CD4-positive, CD25-positive, alpha-beta regulatory T cell (primary cell): ENCODE measurements at regions not wholly inside any gene's neighbourhood (a gene's known extent, or its start where the extent isn't known, plus 50 kb on each side); places are given as distances from the start of the nearest gene placed in this dataset.

Source experiments
- ATAC-seq, 2 donors: fragments of 150-1000 bp; cut with Tn5 transposase; one replicate each; pipeline ENCODE4 v1.10.0; 2021; ENCODE audit warnings: low read depth in 2 of 2, moderate number of reproducible peaks in 2 of 2, moderate library complexity in 1 of 2
- DNase-seq, 3 donors: peaks; one replicate each; pipeline versions ENCODE4 v3.0.0 to v3.0.0-alpha.2; 2012 to 2022; ENCODE audit warnings: mixed read lengths in 1 of 3
- H3K27ac ChIP-seq: one replicate; pipeline ENCODE4 v1.7.0; 2013; ENCODE audit warnings: mild to moderate bottlenecking, low read length; ENCODE audit not compliant: insufficient read depth, poor library complexity, severe bottlenecking
- H3K27me3 ChIP-seq: one replicate; pipeline ENCODE4 v1.7.0; 2013; ENCODE audit warnings: low read length; ENCODE audit not compliant: control insufficient read depth, insufficient read depth
- H3K36me3 ChIP-seq: one replicate; pipeline ENCODE4 v1.7.0; 2013; ENCODE audit warnings: mild to moderate bottlenecking, low read length, moderate library complexity; ENCODE audit not compliant: control insufficient read depth, insufficient read depth
- H3K4me1 ChIP-seq: 2 replicates; pipeline ENCODE4 v1.7.0; 2013; ENCODE audit warnings: mild to moderate bottlenecking, low read length; ENCODE audit not compliant: insufficient read depth, control insufficient read depth, poor library complexity, severe bottlenecking
- H3K4me3 ChIP-seq: one replicate; pipeline ENCODE4 v1.7.0; 2013; ENCODE audit warnings: low read depth, mild to moderate bottlenecking, low read length, moderate library complexity
- H3K9me3 ChIP-seq, 2 experiments: 1 replicate in 1 of 2; 2 replicates in 1 of 2; pipeline ENCODE4 v1.7.0; 2013; ENCODE audit warnings: low read length in 2 of 2, mild to moderate bottlenecking in 1 of 2, moderate library complexity in 1 of 2; ENCODE audit not compliant: control insufficient read depth in 2 of 2
- H3K27ac Mint-ChIP-seq, 3 donors: one replicate each; pipeline ENCODE4 v1.8.0; 2020 to 2022; ENCODE audit warnings: mild to moderate bottlenecking in 3 of 3, mixed read lengths in 3 of 3, moderate library complexity in 2 of 3
- H3K27me3 Mint-ChIP-seq: one replicate; pipeline ENCODE4 v1.8.0; 2022; ENCODE audit warnings: mild to moderate bottlenecking, mixed read lengths
- H3K36me3 Mint-ChIP-seq: one replicate; pipeline ENCODE4 v1.8.0; 2020; ENCODE audit warnings: mixed read lengths
- H3K4me1 Mint-ChIP-seq, 4 donors: one replicate each; pipeline ENCODE4 v1.8.0; 2020 to 2022; ENCODE audit warnings: mixed read lengths in 4 of 4, mild to moderate bottlenecking in 1 of 4
- H3K4me3 Mint-ChIP-seq, 4 donors: one replicate each; pipeline ENCODE4 v1.8.0; 2020 to 2022; ENCODE audit warnings: mild to moderate bottlenecking in 4 of 4, mixed read lengths in 4 of 4, moderate library complexity in 3 of 4
- H3K9me3 Mint-ChIP-seq, 7 donors: one replicate each; pipeline ENCODE4 v1.8.0; 2020 to 2022; ENCODE audit warnings: mixed read lengths in 7 of 7, mild to moderate bottlenecking in 3 of 7, moderate library complexity in 2 of 7

DNA sequence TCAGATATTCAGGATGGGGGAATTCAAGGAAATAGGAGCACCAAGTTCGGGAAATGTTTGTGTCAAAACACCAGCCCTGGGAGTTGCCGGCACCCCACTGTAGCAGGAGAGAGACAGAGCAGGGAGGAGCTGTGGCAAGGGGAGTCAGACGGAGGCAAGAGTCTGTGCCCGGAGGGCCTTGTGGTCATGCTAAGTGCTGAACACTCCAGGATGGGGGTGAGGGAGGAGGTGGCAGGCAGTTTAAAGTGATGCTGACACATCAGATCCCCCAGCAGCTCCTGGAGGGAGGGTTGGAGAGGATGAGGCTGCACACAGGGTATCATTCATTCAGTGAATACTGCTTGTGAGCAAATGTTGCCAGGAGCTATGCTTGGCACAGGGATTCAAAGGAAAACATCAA lies 150.3 kb upstream of the ETV3 start:
- peaks cover 11% of the 10 kb centered on the region for H3K27me3 Mint-ChIP-seq
- no peaks in the 10 kb centered on the region for H3K36me3 Mint-ChIP-seq

DNA sequence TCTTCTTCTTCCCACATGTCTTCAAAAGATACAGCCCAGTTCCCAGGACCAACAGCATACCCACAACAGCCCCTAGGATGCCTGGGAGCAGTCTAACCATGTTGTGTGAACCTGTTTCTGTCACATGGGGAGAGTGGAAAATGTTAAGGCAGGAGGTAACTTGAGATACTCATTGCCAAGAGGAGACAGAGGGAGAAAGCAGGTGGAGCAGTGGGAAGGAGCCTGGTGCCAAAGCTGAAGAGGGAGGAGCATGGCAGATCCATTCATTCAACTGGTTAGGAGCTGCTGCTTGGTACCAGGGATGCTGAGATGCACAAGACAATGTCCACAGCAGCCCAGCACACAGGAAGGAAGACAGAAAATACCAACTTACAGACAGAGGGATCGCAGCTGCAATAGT lies 149.8 kb upstream of the ETV3 start:
- Mint-ChIP-seq H3K4me3 (no peak overlapping the region), H3K9me3 (peaks cover 0 to 9% (median 0%) of the 10 kb centered on the region in 7 donors), H3K27ac (peak overlapping the region in 1 of 3 donors; percentile 3), H3K36me3 (no peaks in the 10 kb centered on the region), H3K4me1 (no peaks in the 10 kb centered on the region), H3K27me3 (peaks cover 16% of the 10 kb centered on the region)
- H3K36me3 ChIP-seq, result no peaks in the 10 kb centered on the region
- H3K9me3 ChIP-seq, result no peaks in the 10 kb centered on the region
- DNase-seq, result no peak
- H3K27ac ChIP-seq, result no peak overlapping the region
- H3K4me1 ChIP-seq, result no peaks in the 10 kb centered on the region
- no peak for ATAC-seq
- no peak overlapping the region for H3K4me3 ChIP-seq
- peaks cover 9% of the 10 kb centered on the region for H3K27me3 ChIP-seq

More for the DNA sequence above, 150.3 kb upstream of the ETV3 start:
- Histone ChIP-seq H3K4me1 (no peaks in the 10 kb centered on the region), H3K27me3 (peaks cover 9% of the 10 kb centered on the region), H3K27ac (no peak overlapping the region), H3K4me3 (no peak overlapping the region), H3K36me3 (no peaks in the 10 kb centered on the region), H3K9me3 (no peaks in the 10 kb centered on the region)
- ATAC-seq (no peak), DNase-seq (no peak)
- Mint-ChIP-seq H3K4me1 (no peaks in the 10 kb centered on the region), H3K9me3 (peaks cover 0 to 9% (median 0%) of the 10 kb centered on the region in 7 donors), H3K27ac (no peak overlapping the region), H3K4me3 (no peak overlapping the region)

DNA sequence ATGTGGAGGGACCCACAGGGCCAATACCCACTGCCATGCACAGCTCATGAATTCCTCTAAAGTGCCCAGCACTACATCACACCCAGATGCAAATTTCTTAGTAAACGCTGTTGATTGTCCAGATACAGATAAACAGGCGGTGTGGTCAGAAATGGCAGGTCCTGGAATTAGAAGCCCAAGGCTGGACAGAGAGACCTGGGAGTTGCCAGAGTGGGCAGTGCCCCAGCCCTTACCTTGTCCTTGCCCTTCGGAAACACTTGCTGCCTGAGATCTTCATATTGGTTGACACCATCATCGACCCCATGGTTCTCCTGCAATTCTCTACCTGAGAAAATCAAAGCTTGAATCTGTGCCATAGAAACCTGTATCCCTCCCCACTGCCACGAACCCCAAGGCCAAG lies 149.3 kb upstream of the ETV3 start:
- no peak overlapping the region for H3K27ac Mint-ChIP-seq
- no peak overlapping the region for H3K4me3 ChIP-seq
- no peaks in the 10 kb centered on the region for H3K9me3 ChIP-seq
- H3K27me3 ChIP-seq, result peaks cover 12% of the 10 kb centered on the region
- peaks cover 21% of the 10 kb centered on the region for H3K27me3 Mint-ChIP-seq
- ATAC-seq (no peak), DNase-seq (no peak)
- no peaks in the 10 kb centered on the region for H3K36me3 Mint-ChIP-seq
- H3K36me3 ChIP-seq, result no peaks in the 10 kb centered on the region
- H3K9me3 Mint-ChIP-seq, result peaks cover 0 to 9% (median 0%) of the 10 kb centered on the region in 7 donors
- no peak overlapping the region for H3K27ac ChIP-seq
- no peaks in the 10 kb centered on the region for H3K4me1 Mint-ChIP-seq
- H3K4me1 ChIP-seq, result no peaks in the 10 kb centered on the region
- no peak overlapping the region for H3K4me3 Mint-ChIP-seq

DNA sequence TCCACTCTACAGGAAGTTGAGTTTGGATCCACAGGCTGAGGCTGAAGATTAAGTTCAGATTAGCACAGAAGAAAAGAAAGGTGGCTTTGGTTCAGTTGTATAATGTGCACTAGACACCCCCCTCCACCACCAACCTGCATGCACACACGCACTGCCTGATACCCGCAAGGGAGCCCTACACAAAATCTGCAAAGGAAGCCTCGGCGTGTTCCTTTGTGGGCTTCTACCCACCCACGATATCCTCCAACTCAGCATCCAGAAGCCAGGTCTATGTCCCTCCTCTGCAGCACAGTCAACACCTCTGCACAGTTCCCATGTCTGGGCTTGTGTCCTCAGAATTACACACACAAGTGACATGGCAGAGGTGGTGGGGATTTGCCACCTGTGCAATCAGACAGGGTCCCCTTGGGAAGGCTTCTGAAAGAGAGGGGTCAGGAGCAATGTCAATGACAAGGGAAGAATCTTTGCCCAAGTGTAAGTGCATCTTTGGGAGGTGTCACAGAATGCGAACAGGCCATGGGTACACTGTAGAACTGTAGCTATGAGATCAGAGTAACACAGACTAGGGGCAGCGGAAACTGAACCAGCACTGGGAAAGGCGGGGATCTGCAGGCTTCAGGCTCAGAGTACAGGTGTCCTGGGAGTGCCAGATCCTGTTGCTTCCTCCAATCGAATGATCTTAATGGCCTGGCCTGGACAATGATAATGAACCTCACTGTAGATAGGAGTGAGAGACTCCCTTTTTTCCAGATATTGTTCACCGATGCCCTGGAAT lies 148.6 kb upstream of the ETV3 start:
- H3K9me3 ChIP-seq, result no peaks in the 10 kb centered on the region
- DNase-seq (no peak), ATAC-seq (no peak)
- H3K27ac ChIP-seq, result no peak overlapping the region
- H3K4me3 Mint-ChIP-seq, result no peak overlapping the region
- H3K4me1 ChIP-seq, result no peaks in the 10 kb centered on the region
- no peaks in the 10 kb centered on the region for H3K4me1 Mint-ChIP-seq
- peaks cover 23% of the 10 kb centered on the region for H3K27me3 Mint-ChIP-seq
- H3K27me3 ChIP-seq, result peaks cover 17% of the 10 kb centered on the region
- H3K36me3 ChIP-seq, result no peaks in the 10 kb centered on the region
- no peaks in the 10 kb centered on the region for H3K36me3 Mint-ChIP-seq
- no peak overlapping the region for H3K4me3 ChIP-seq
- no peak overlapping the region for H3K27ac Mint-ChIP-seq
- peaks cover 0 to 9% (median 0%) of the 10 kb centered on the region in 7 donors for H3K9me3 Mint-ChIP-seq

DNA sequence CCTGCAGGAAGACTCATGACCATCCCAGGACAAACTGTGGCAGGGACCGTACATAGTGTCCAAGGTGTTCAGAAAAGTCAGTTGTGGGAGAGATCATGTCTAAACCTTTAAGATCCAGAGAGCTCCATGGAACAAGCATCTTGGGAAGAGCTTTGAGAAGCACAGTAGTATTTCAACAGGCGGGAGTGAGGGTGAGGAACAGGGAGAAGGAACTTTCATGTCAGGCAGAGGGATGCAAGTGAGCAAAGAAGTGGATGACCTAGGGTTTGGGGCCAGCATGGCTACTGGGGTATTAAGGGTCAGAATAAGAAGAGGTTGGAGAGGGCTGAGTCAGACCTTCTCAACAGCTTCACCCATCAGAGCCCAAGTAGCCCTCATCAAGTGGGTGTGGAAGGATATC lies 147.9 kb upstream of the ETV3 start:
- Mint-ChIP-seq H3K4me1 (no peaks in the 10 kb centered on the region), H3K9me3 (peaks cover 0 to 9% (median 0%) of the 10 kb centered on the region in 7 donors), H3K36me3 (no peaks in the 10 kb centered on the region), H3K4me3 (no peak overlapping the region), H3K27me3 (peaks cover 23% of the 10 kb centered on the region), H3K27ac (no peak overlapping the region)
- no peaks in the 10 kb centered on the region for H3K4me1 ChIP-seq
- no peak overlapping the region for H3K27ac ChIP-seq
- no peaks in the 10 kb centered on the region for H3K36me3 ChIP-seq
- H3K27me3 ChIP-seq, result peaks cover 17% of the 10 kb centered on the region
- ATAC-seq, result no peak
- no peak overlapping the region for H3K4me3 ChIP-seq
- no peak for DNase-seq
- H3K9me3 ChIP-seq, result no peaks in the 10 kb centered on the region

DNA sequence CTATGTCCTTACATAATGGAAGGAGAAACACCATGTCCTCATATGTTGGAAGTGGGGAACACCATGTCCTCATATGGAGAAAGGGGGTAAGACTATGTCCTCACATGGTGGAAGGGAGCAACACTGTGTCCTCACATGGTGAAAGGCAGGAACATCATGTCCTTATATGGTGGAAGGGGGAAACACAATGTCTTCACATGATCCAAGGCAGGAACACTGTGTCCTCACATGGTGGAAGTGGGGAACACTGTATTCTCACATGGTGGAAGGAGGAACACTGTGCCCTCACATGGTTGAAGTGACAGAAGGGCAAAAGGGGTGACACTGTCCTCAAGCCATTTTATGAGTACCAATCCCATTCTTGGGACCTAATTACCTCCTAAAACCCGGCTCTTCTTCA lies 146.3 kb upstream of the ETV3 start:
- no peaks in the 10 kb centered on the region for H3K4me1 Mint-ChIP-seq
- H3K27ac ChIP-seq, result no peak overlapping the region
- H3K36me3 Mint-ChIP-seq, result no peaks in the 10 kb centered on the region
- peaks cover 23% of the 10 kb centered on the region for H3K27me3 Mint-ChIP-seq
- H3K4me1 ChIP-seq, result no peaks in the 10 kb centered on the region
- H3K36me3 ChIP-seq, result no peaks in the 10 kb centered on the region
- DNase-seq, result no peak
- H3K9me3 ChIP-seq, result no peaks in the 10 kb centered on the region
- ATAC-seq, result no peak
- H3K9me3 Mint-ChIP-seq, result peaks cover 0 to 9% (median 0%) of the 10 kb centered on the region in 7 donors
- H3K4me3 Mint-ChIP-seq, result no peak overlapping the region
- peaks cover 17% of the 10 kb centered on the region for H3K27me3 ChIP-seq
- no peak overlapping the region for H3K27ac Mint-ChIP-seq
- H3K4me3 ChIP-seq, result no peak overlapping the region

DNA sequence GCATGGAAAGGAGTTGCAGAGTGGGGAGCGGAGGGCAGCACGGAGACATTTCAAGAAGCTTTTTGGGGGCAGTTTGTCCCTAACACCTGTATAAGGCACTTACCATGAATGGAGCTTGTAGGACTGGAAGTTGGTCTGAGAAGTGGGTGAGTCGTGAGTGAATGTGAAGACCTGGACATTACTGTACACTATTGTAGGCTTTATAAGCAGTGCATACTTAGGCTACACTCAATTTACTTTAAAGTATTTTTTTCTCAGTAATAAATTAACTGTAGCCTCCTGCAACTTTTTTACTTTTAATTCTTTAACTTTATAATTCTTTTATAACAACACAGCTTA lies 141.6 kb upstream of the ETV3 start:
- no peaks in the 10 kb centered on the region for H3K4me1 Mint-ChIP-seq
- Histone ChIP-seq H3K9me3 (no peaks in the 10 kb centered on the region), H3K27ac (no peak overlapping the region), H3K4me3 (no peak overlapping the region), H3K27me3 (peaks cover 17% of the 10 kb centered on the region), H3K4me1 (no peaks in the 10 kb centered on the region), H3K36me3 (no peaks in the 10 kb centered on the region)
- ATAC-seq (no peak), DNase-seq (no peak)
- H3K27me3 Mint-ChIP-seq, result peaks cover 20% of the 10 kb centered on the region
- H3K4me3 Mint-ChIP-seq, result no peak overlapping the region
- H3K9me3 Mint-ChIP-seq, result peaks cover 0 to 6% (median 0%) of the 10 kb centered on the region in 7 donors
- H3K36me3 Mint-ChIP-seq, result no peaks in the 10 kb centered on the region
- no peak overlapping the region for H3K27ac Mint-ChIP-seq

DNA sequence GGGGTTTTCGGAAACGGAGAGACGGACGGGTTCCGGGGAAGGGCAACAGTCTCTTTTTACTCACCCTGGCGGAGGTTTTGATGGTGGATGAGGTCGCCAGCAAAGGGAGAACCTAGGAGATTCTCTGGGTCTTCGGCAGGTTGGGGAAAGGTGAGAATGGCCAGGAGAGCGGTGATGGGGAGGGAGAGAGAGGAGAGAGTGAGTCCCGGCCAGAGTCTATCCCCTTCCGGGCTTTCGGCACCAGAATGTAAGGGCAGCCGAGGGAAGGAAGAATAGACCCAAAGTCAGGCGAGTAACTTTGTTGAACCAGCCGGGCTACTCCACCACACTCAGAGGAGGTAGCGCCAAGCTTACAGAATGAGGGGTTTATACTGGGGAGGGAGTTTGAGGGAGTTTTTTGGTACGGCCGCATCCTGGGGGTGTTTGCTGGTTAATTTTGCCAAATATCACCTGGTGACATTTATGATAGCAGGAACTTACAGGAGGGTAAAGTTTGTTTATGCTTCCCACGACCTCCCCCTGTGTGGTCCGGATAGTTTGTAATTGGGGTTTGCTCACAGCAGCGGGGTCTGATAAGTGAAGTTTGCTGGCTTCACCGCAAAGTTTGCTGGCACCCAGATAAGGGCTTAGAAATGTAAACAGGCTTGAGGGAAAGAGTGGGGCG lies 141.1 kb upstream of the ETV3 start:
- H3K27ac ChIP-seq, result no peak overlapping the region
- no peak for ATAC-seq
- no peak for DNase-seq

More for the DNA sequence above, 141.1 kb upstream of the ETV3 start:
- no peaks in the 10 kb centered on the region for H3K36me3 Mint-ChIP-seq
- H3K4me1 Mint-ChIP-seq, result no peaks in the 10 kb centered on the region
- H3K9me3 ChIP-seq, result no peaks in the 10 kb centered on the region
- no peak overlapping the region for H3K4me3 Mint-ChIP-seq
- peaks cover 20% of the 10 kb centered on the region for H3K27me3 Mint-ChIP-seq
- H3K36me3 ChIP-seq, result no peaks in the 10 kb centered on the region
- no peak overlapping the region for H3K4me3 ChIP-seq
- H3K27ac Mint-ChIP-seq, result no peak overlapping the region
- peaks cover 0 to 6% (median 0%) of the 10 kb centered on the region in 7 donors for H3K9me3 Mint-ChIP-seq
- H3K27me3 ChIP-seq, result peaks cover 14% of the 10 kb centered on the region
- H3K4me1 ChIP-seq, result no peaks in the 10 kb centered on the region
